Trophoblast cell (in vitro differentiated cells and primary cell): ENCODE measurements at regions not wholly inside any gene's neighbourhood (a gene's known extent, or its start where the extent isn't known, plus 50 kb on each side); places are given as distances from the start of the nearest gene placed in this dataset.

Experiments used
- DNase-seq, 2 donors: peaks; one replicate each; pipeline ENCODE4 v3.0.0-alpha.2; 2016
- H2AFZ ChIP-seq: 2 replicates; pipeline ENCODE4 v1.6.1; 2013; ENCODE audit warnings: low read length, moderate library complexity, mild to moderate bottlenecking; ENCODE audit not compliant: insufficient read depth, poor library complexity
- H2AK5ac ChIP-seq: 2 replicates; pipeline ENCODE4 v1.6.1; 2013; ENCODE audit warnings: mild to moderate bottlenecking, low read length
- H2BK120ac ChIP-seq: 2 replicates; pipeline ENCODE4 v1.6.1; 2013; ENCODE audit warnings: low read length, mild to moderate bottlenecking, moderate library complexity; ENCODE audit not compliant: insufficient read depth, poor library complexity
- H2BK12ac ChIP-seq: 2 replicates; pipeline ENCODE4 v1.6.1; 2013; ENCODE audit warnings: mild to moderate bottlenecking, low read length, moderate library complexity
- H2BK5ac ChIP-seq: 2 replicates; pipeline ENCODE4 v1.6.1; 2013; ENCODE audit warnings: low read length, low read depth, moderate library complexity, mild to moderate bottlenecking; ENCODE audit not compliant: poor library complexity
- H3K14ac ChIP-seq: 2 replicates; pipeline ENCODE4 v1.6.1; 2013; ENCODE audit warnings: mild to moderate bottlenecking, low read length
- H3K18ac ChIP-seq: 2 replicates; pipeline ENCODE4 v1.6.1; 2013; ENCODE audit warnings: mild to moderate bottlenecking, low read length
- H3K23ac ChIP-seq: 2 replicates; pipeline ENCODE4 v1.6.1; 2013; ENCODE audit warnings: low read length
- H3K27ac ChIP-seq: 2 replicates; pipeline ENCODE4 v1.5.1; 2013; ENCODE audit warnings: low read depth, mild to moderate bottlenecking, inconsistent platforms, low read length, moderate library complexity
- H3K27me3 ChIP-seq: 2 replicates; pipeline ENCODE4 v1.6.1; 2013; ENCODE audit warnings: inconsistent platforms, mild to moderate bottlenecking, low read length, moderate library complexity; ENCODE audit not compliant: insufficient read depth
- H3K36me3 ChIP-seq, 2 experiments: 1 replicate in 1 of 2; 2 replicates in 1 of 2; pipeline ENCODE4 v1.6.1; 2013; ENCODE audit warnings: low read length in 2 of 2, mild to moderate bottlenecking in 2 of 2, moderate library complexity in 1 of 2; ENCODE audit not compliant: insufficient read depth in 2 of 2, control insufficient read depth in 1 of 2
- H3K4ac ChIP-seq: 2 replicates; pipeline ENCODE4 v1.6.1; 2013; ENCODE audit warnings: low read depth, mild to moderate bottlenecking, low read length, moderate library complexity
- H3K4me1 ChIP-seq, 2 experiments: 1 replicate in 1 of 2; 2 replicates in 1 of 2; pipeline ENCODE4 v1.6.1; 2013; ENCODE audit warnings: low read length in 2 of 2, mild to moderate bottlenecking in 2 of 2, moderate library complexity in 1 of 2; ENCODE audit not compliant: insufficient read depth in 2 of 2, control insufficient read depth in 1 of 2
- H3K4me2 ChIP-seq: 2 replicates; pipeline ENCODE4 v1.6.1; 2013; ENCODE audit warnings: inconsistent platforms, mild to moderate bottlenecking, low read length, moderate library complexity
- H3K4me3 ChIP-seq: 2 replicates; pipeline ENCODE4 v1.5.1; 2013; ENCODE audit warnings: mild to moderate bottlenecking, low read depth, low read length, inconsistent platforms
- H3K79me1 ChIP-seq: one replicate; pipeline ENCODE4 v1.6.1; 2013; ENCODE audit warnings: low read length
- H3K79me2 ChIP-seq: 2 replicates; pipeline ENCODE4 v1.6.1; 2013; ENCODE audit warnings: low read length, mild to moderate bottlenecking; ENCODE audit not compliant: control insufficient read depth, insufficient read depth, poor library complexity
- H3K9ac ChIP-seq: 2 replicates; pipeline ENCODE4 v1.6.1; 2013; ENCODE audit warnings: mild to moderate bottlenecking, low read length
- H3K9me3 ChIP-seq: 2 replicates; pipeline ENCODE4 v1.6.1; 2013; ENCODE audit warnings: low read depth, mild to moderate bottlenecking, control low read depth, inconsistent platforms, low read length; ENCODE audit not compliant: insufficient read depth
- H4K12ac ChIP-seq: 2 replicates; pipeline ENCODE4 v1.6.1; 2013; ENCODE audit warnings: low read depth, mild to moderate bottlenecking, low read length, moderate library complexity
- H4K8ac ChIP-seq: 2 replicates; pipeline ENCODE4 v1.6.1; 2013; ENCODE audit warnings: low read depth, mild to moderate bottlenecking, low read length, moderate library complexity
- H4K91ac ChIP-seq: one replicate; pipeline ENCODE4 v1.6.1; 2013; ENCODE audit warnings: low read depth, mild to moderate bottlenecking, low read length, moderate library complexity
- WGBS: extraction: QIAGEN DNeasy Blood & Tissue Kit; methylation state at CpG from one replicate; pipeline ENCODE4 v1.1.7; 2013; ENCODE audit warnings: missing lambda C conversion rate; ENCODE audit not compliant: insufficient read length, insufficient coverage; ENCODE audit errors: extremely low coverage; 5-methylcytosine and 5-hydroxymethylcytosine counted together

- no peak overlapping the region for H4K12ac ChIP-seq
- no CpG with 5 or more reads among the region's 1 CpG for WGBS
Measured at GRCh38 chr5:121304838-121305237, 546.8 kb upstream of the FTMT start.

GRCh38 chr5:121313886-121314285 lies 537.8 kb upstream of the FTMT start:
- WGBS, result no CpG with 5 or more reads among the region's 1 CpG
- Histone ChIP-seq H3K79me2 (no peaks in the 10 kb centered on the region), H3K79me1 (no peaks in the 10 kb centered on the region), H3K23ac (no peak overlapping the region), H4K91ac (no peak overlapping the region), H3K9ac (no peak overlapping the region), H2BK12ac (no peak overlapping the region), H3K9me3 (peaks cover 3% of the 10 kb centered on the region), H4K12ac (no peak overlapping the region), H2BK5ac (no peak overlapping the region), H3K4me2 (no peak overlapping the region), H3K14ac (no peak overlapping the region), H3K18ac (no peak overlapping the region), H3K27me3 (no peaks in the 10 kb centered on the region), H2BK120ac (no peak overlapping the region), H3K4ac (no peak overlapping the region), H3K36me3 (no peaks in the 10 kb centered on the region), H3K4me3 (no peak overlapping the region), H4K8ac (no peak overlapping the region), H2AFZ (no peak overlapping the region), H3K27ac (no peak overlapping the region), H2AK5ac (no peak overlapping the region), H3K4me1 (no peaks in the 10 kb centered on the region)
- no peak for DNase-seq

More at GRCh38 chr5:121304838-121305237, 546.8 kb upstream of the FTMT start:
- Histone ChIP-seq H4K8ac (no peak overlapping the region), H4K91ac (no peak overlapping the region), H3K18ac (no peak overlapping the region), H3K23ac (no peak overlapping the region), H2BK5ac (no peak overlapping the region), H3K4ac (no peak overlapping the region), H2AK5ac (no peak overlapping the region), H3K79me1 (no peaks in the 10 kb centered on the region), H2AFZ (no peak overlapping the region), H2BK120ac (no peak overlapping the region), H3K27me3 (no peaks in the 10 kb centered on the region), H3K4me1 (no peaks in the 10 kb centered on the region), H3K27ac (no peak overlapping the region), H2BK12ac (no peak overlapping the region), H3K4me2 (no peak overlapping the region), H3K14ac (no peak overlapping the region), H3K9me3 (no peaks in the 10 kb centered on the region), H3K36me3 (no peaks in the 10 kb centered on the region), H3K79me2 (no peaks in the 10 kb centered on the region), H3K4me3 (no peak overlapping the region), H3K9ac (no peak overlapping the region)
- no peak for DNase-seq

GRCh38 chr5:121315786-121316185 lies 535.9 kb upstream of the FTMT start:
- Histone ChIP-seq H3K4me2 (no peak overlapping the region), H3K27ac (no peak overlapping the region), H3K9me3 (peaks cover 3% of the 10 kb centered on the region), H3K4me3 (no peak overlapping the region), H3K14ac (no peak overlapping the region), H3K4me1 (no peaks in the 10 kb centered on the region), H3K79me2 (no peaks in the 10 kb centered on the region), H3K23ac (no peak overlapping the region), H3K4ac (no peak overlapping the region), H2BK5ac (no peak overlapping the region), H2AFZ (no peak overlapping the region), H4K91ac (no peak overlapping the region), H3K18ac (no peak overlapping the region), H3K27me3 (no peaks in the 10 kb centered on the region), H4K12ac (no peak overlapping the region), H3K9ac (no peak overlapping the region), H2BK120ac (no peak overlapping the region), H4K8ac (no peak overlapping the region), H2AK5ac (no peak overlapping the region), H2BK12ac (no peak overlapping the region), H3K36me3 (no peaks in the 10 kb centered on the region), H3K79me1 (no peaks in the 10 kb centered on the region)
- no peak for DNase-seq
- no CpG with 5 or more reads among the region's 1 CpG for WGBS

DNA sequence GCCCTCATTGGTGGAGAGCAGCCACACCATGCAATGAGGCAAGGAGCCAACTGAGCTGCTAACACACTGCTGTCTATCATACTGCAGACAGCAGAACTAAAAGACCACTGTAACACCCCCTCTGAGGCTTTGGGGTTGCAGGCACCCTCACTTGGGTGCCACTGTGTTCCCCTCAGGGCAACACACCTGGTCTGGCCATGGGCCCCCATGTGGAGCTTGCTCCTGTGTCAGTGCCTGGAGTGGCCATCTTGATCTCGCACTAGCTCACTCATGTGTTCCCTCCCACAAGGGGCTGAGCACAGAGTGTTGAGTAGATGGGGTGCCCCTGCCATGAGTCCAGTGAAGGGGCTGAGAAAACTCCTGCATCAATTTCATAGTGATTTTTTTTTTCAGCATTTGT lies 532.4 kb upstream of the FTMT start:
- Histone ChIP-seq H3K4me2 (no peak overlapping the region), H4K12ac (no peak overlapping the region), H4K8ac (no peak overlapping the region), H3K14ac (no peak overlapping the region), H3K27ac (no peak overlapping the region), H3K9me3 (peaks cover 3% of the 10 kb centered on the region), H3K4me3 (no peak overlapping the region), H2BK120ac (no peak overlapping the region), H3K4me1 (no peaks in the 10 kb centered on the region), H2BK5ac (no peak overlapping the region), H3K79me2 (no peaks in the 10 kb centered on the region), H3K23ac (no peak overlapping the region), H3K79me1 (no peaks in the 10 kb centered on the region), H4K91ac (no peak overlapping the region), H3K9ac (no peak overlapping the region), H3K36me3 (no peaks in the 10 kb centered on the region), H2AK5ac (no peak overlapping the region), H2BK12ac (no peak overlapping the region), H2AFZ (no peak overlapping the region), H3K4ac (no peak overlapping the region), H3K27me3 (no peaks in the 10 kb centered on the region), H3K18ac (no peak overlapping the region)
- no peak for DNase-seq
- no CpG with 5 or more reads among the region's 1 CpG for WGBS
